ENCODE measurements at regions not wholly inside any gene's neighbourhood (a gene's known extent, or its start where the extent isn't known, plus 50 kb on each side); places are given as distances from the start of the nearest gene placed in this dataset.

DNA sequence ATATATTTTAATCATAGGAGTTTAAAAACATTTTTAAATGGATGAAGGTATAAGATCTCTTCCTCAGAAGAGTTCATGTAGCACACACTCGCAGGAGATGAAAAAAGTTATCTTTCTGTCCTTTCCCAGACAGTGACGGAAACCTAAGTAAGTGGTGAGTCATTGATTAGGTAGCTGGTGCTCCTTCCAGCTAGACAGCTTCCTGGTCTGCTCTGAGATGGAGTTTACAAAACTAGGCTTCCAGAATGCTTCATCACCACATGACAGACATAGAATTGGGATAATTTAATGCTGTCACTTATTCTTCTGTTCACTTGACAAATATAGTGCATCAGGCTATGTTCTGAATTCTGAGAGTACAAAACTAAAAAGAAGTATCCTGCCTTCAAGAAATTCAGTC lies 2393.0 kb upstream of the C9orf72 start (continued):
- no peak for TF ChIP-seq SIN3A (IDR thresholded peaks at IDR 0.05; ENCODE audit: low read depth)

DNA sequence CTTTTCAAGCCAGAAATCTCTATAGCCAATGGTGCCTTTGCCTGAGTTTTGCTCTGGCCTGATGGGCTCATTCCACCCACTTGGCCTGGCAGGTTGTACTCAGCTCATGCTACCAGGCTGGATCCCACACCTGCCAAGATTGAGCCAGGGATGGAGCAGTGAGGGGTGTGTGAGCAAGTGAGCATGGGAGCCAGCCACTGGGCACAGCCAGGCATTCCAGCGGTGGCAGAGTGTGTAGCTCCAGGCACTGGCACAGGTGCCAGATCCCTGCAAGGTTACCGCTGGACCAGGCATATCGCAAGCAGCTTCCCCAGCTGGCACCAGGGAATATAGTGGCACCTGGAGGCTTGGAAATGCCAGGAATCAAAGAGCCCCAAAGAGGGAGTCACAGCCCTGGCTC lies 2395.6 kb upstream of the C9orf72 start:
- Histone ChIP-seq H3K4me3 (replicated peaks in 1 of 2; ENCODE audit: low read depth in 1 of 2, low read length in 2 of 2) (no peak overlapping the region), H3K9me3 (ENCODE audit: control insufficient read depth in 1 of 2, insufficient read depth in 1 of 2, low read depth in 1 of 2, low read length in 2 of 2) (no peaks in the 10 kb centered on the region), H3K4me1 (ENCODE audit: control insufficient read depth in 1 of 2, insufficient read depth in 2 of 2, low read length in 2 of 2) (no peaks in the 10 kb centered on the region), H4K20me1 (ENCODE audit: insufficient read depth) (no peaks in the 10 kb centered on the region), H3K27ac (ENCODE audit: low read depth, low read length) (no peak overlapping the region), H3K4me2 (ENCODE audit: low read length) (no peak overlapping the region), H3K79me2 (ENCODE audit: insufficient read depth, low read length) (no peaks in the 10 kb centered on the region), H3K36me3 (ENCODE audit: control insufficient read depth in 1 of 2, insufficient read depth in 2 of 2, low read length in 2 of 2) (no peaks in the 10 kb centered on the region), H3K9me2 (ENCODE audit: insufficient read depth) (no peaks in the 10 kb centered on the region), H3K27me3 (ENCODE audit: insufficient read depth, low read length) (no peaks in the 10 kb centered on the region), H3K9ac (ENCODE audit: low read length) (no peak overlapping the region), H2AFZ (ENCODE audit: low read depth, low read length, poor library complexity, severe bottlenecking) (no peak overlapping the region)
- TF ChIP-seq YY1 (IDR thresholded peaks at IDR 0.05; ENCODE audit: extremely low read depth, insufficient replicate concordance, low read depth, low read length) (no peak), TCF7L2 (IDR thresholded peaks at IDR 0.05; ENCODE audit: borderline replicate concordance, extremely low read depth, insufficient read depth, insufficient read length) (no peak), JUND (IDR thresholded peaks at IDR 0.05) (no peak), CBX3 (IDR thresholded peaks at IDR 0.05; ENCODE audit: low read depth) (no peak), EZH2phosphoT487 (IDR thresholded peaks at IDR 0.05; ENCODE audit: borderline replicate concordance) (no peak), SRF (IDR thresholded peaks at IDR 0.05; ENCODE audit: low read depth) (no peak), POLR2AphosphoS5 (IDR thresholded peaks at IDR 0.05; ENCODE audit: low read depth, low read length) (no peak), ELF1 (IDR thresholded peaks at IDR 0.05; ENCODE audit: borderline replicate concordance, low read depth) (no peak), CEBPB (IDR thresholded peaks at IDR 0.05; ENCODE audit: low read depth) (no peak), ZNF274 (IDR thresholded peaks at IDR 0.05; ENCODE audit: low read depth, low read length) (no peak), RAD21 (IDR thresholded peaks at IDR 0.05; ENCODE audit: low read depth) (no peak), ATF3 (IDR thresholded peaks at IDR 0.05) (no peak)
- TF ChIP-seq, protein P1, sequence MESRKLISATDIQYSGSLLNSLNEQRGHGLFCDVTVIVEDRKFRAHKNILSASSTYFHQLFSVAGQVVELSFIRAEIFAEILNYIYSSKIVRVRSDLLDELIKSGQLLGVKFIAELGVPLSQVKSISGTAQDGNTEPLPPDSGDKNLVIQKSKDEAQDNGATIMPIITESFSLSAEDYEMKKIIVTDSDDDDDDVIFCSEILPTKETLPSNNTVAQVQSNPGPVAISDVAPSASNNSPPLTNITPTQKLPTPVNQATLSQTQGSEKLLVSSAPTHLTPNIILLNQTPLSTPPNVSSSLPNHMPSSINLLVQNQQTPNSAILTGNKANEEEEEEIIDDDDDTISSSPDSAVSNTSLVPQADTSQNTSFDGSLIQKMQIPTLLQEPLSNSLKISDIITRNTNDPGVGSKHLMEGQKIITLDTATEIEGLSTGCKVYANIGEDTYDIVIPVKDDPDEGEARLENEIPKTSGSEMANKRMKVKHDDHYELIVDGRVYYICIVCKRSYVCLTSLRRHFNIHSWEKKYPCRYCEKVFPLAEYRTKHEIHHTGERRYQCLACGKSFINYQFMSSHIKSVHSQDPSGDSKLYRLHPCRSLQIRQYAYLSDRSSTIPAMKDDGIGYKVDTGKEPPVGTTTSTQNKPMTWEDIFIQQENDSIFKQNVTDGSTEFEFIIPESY (IDR thresholded peaks at IDR 0.05; ENCODE audit: extremely low read depth, insufficient replicate concordance, low read length): no peak
- ATAC-seq (no peak), DNase-seq (ENCODE audit: low read depth, low spot score) (no peak)
- BruUV-seq (replicated peaks): no TSS peak
- ChIA-PET POLR2A (no interaction called here), RAD21 (ENCODE audit: low non-redundant PET in 1 of 2, low total read pairs in 2 of 2, uncharacterized antibody in 2 of 2, unreplicated experiment in 2 of 2) (no interaction called here), CTCF (no interaction called here)
- intact Hi-C loops (cut with micrococcal nuclease): no loop called here
